ENCODE measurements at regions not wholly inside any gene's neighbourhood (a gene's known extent, or its start where the extent isn't known, plus 50 kb on each side); places are given as distances from the start of the nearest gene placed in this dataset.
"Not testable (repeated sequence)": the region's sequence is repeated elsewhere in the genome, so short reads cannot be mapped to it uniquely, and the experiment has no call there.

DNA sequence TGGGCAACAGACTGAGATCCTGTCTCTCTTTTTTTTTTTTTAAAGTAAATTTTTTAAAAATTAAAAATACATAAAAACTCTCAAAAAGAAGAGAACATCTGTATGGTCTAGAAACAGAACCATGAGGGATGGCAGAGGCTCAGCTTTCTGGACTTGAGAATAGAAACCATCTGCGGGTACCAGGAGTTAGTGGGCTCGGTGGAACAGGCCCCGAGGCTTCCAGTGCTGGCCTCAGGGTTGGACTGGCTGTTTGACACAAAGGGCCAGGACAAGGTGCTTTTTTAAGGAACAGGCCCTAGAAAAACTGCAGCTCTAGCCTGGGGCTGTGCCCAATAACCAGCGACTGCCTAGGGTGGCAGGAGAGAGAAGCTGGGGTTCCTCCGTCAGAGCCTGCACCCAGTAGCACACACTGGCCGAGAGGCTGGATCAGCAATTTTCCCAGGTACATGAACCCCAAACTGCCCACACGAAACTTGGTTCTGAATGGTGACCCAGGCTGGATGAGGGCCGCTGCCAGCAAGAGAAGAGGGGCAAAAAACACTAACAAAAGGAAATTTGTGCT is 131.0 kb upstream of the OLIG3 start:
- no peak for DNase-seq

- DNase-seq, result no peak
Measured at GRCh38 chr6:137625808-137626207, 131.6 kb upstream of the OLIG3 start.

- DNase-seq, result no peak
Measured at GRCh38 chr6:137630666-137631065, 136.5 kb upstream of the OLIG3 start.

DNA sequence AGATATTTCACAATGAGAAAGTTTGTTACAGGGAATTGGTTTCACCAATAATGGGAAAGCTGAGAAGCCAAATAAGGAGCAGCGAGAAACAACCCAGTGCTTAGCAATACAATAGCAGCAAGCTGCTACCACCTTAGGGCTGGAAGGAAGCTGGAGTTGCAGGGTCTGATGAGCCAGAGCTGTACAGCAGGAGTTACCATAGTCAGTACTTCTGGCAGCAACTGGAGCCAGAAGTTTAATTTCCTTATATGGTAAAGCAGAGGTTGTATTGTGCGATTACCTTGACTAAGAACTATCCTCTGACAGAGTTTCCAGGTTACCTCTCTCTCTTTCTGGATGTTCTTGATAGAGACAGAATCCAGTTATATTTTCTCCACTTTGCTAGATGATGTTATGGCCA is 137.1 kb upstream of the OLIG3 start:
- DNase-seq, result no peak

DNA sequence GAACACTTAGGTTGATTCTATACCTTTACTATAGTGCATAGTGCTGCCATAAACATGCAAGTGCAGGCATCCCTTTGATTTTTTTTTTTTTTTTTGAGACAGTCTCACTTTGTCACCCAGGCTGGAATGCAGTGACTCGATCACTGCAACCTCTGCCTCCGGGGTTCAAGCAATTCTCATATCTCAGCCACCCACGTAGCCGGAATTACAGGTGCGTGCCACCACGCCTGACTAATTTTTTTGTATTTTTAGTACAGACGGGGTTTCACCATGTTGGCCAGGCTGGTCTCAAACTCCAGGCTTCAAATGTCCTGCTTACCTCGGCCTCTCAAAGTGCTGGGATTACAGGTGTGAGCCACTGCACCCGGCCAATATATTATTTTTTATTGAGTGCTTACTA is 140.0 kb upstream of the OLIG3 start:
- not testable (repeated sequence) for DNase-seq

DNA sequence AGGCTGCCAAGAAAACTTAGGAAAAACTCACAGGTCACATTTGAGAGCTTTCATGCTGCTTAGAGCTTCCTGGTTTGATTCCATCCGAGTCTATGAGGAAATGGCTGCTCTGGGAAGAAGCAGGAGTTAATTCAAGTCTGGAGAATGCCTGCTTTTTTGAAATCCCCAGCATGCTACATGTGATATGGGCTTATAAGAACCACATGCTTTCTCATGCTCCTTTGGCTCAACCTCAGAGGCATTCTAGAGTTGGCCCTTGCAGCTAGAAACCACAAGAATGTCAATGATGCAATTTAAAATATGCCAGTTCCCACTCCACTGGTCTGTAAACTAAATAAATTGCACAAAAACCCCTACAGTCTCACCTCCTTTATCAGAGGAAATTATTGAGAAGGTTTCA is 142.9 kb upstream of the OLIG3 start:
- DNase-seq, result peak; percentile 9

- DNase-seq, result no peak
Measured at GRCh38 chr6:137638926-137639706, 144.9 kb upstream of the OLIG3 start.

GRCh38 chr6:137640086-137640485 is 145.9 kb upstream of the OLIG3 start:
- no peak for DNase-seq

GRCh38 chr6:137641474-137642077 is 147.4 kb upstream of the OLIG3 start:
- no peak for DNase-seq

DNA sequence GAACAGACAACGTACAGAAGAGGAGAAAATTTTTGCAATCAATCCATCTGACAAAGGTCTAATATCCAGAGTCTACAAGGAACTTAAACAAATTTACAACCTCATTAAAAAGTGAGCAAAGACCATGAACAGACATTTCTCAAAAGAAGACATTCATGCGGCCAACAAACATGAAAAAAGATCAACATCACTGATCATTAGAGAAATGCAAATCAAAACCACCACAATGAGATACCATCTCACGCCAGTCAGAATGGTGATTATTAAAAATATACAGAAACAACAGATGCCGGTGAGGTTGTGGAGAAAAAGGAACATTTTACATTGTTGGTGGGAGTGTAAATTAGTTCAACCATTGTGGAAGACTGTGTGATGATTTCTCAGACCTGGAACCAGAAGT is 149.0 kb upstream of the OLIG3 start:
- not testable (repeated sequence) for DNase-seq

- DNase-seq, result not testable (repeated sequence)
Measured at GRCh38 chr6:137643644-137644043, 149.4 kb upstream of the OLIG3 start.

- no peak for DNase-seq
Measured at GRCh38 chr6:137645850-137646249, 151.7 kb upstream of the OLIG3 start.

- no peak for DNase-seq
Measured at GRCh38 chr6:137646484-137646883, 152.3 kb upstream of the OLIG3 start.

- no peak for DNase-seq
Measured at GRCh38 chr6:137647762-137648447, 153.7 kb upstream of the OLIG3 start.

GRCh38 chr6:137650720-137651119 is 156.5 kb upstream of the OLIG3 start:
- no peak for DNase-seq

- DNase-seq, result no peak
Measured at GRCh38 chr6:137651178-137651577, 157.0 kb upstream of the OLIG3 start.

DNA sequence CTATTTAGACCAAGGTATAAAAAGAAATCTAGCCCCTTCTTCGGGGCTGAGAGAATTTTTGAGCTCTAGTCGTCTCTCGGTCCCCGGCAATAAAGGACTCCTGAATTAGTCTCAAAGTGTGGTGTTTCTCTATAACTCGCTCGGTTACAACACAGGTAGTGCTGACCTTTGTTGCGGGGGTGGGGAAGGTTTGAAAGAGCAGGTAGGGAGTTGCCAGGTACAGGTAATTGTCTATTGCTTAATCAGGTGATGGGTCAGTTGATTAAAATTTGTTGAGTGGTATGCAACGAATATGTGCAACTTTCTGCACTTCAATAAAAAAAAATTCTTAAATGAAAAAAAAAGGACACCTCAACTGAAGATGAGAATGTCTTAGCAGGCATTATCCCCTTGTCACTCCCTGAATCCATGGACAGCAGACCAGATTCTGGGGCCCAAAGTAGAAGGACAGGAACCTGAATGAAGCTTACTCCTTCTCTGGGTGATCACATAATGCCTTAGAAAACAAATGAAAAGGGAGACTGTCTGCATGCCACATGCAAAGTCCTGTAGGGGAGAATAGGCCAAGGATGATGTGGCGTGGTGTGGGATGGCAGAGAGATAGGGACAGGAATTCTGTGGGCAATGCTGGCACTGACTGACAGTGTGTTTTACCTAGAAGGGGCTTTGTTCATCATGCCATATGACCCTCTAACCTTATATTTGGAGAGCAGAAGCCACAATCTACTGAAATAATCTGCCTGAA is 157.6 kb upstream of the OLIG3 start:
- DNase-seq, result no peak

- DNase-seq, result no peak
Measured at GRCh38 chr6:137652961-137653705, 158.9 kb upstream of the OLIG3 start.

GRCh38 chr6:137653706-137654059 is 159.5 kb upstream of the OLIG3 start:
- no peak for DNase-seq

- no peak for DNase-seq
Measured at GRCh38 chr6:137654365-137654981, 160.3 kb upstream of the OLIG3 start.

- no peak for DNase-seq
Measured at GRCh38 chr6:137655291-137655690, 161.1 kb upstream of the OLIG3 start.

DNA sequence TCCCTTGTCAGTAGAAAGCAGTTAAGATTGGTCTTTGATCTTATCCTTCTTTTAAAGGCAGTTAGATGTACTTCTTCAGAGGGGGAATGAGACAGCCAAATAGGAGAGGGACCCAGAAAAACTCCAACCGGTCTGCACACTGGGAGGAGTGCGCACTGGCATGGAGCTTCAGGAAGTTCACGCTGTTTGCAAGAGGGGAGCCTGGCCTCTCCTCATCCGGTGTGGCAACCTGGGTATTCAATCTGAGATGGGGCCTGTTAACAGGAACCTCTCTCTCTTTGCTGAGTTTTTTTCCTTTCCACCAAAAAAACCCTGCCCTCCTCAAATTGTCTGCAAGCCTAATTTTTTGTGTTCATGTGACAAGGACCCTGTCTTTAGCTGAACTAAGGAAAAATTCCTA is 162.5 kb upstream of the OLIG3 start:
- no peak for DNase-seq
